ENCODE measurements at regions not wholly inside any gene's neighbourhood (a gene's known extent, or its start where the extent isn't known, plus 50 kb on each side); places are given as distances from the start of the nearest gene placed in this dataset.

DNA sequence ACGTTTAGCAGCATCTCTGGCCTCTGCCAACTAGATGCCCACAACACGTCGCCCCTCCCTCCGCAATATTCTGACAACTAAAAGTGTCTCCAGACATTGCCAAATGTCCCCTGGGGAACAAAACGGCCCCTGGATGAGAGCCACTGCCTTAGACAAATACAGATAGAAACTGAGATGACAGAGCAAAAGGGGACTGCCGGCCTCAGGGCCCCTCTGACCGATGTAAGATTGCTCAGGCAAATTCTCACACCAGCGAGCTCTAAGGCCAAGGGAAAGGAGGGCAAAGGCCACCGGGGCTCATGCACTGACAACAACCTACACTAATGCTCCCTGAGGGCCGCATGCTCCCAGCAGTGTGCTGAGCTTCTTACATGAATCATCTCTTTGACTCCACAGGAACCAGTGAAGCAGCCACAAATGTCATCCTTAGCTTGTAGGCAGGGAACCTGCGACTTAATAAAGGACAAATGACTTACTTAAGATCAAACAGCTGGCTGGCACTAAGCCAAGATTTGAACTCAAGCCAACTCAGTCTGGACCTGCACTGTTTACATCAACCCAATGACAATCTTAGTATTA, 228.5 kb downstream of the TTC32 start:
- no peak for ATAC-seq
- Histone ChIP-seq H3K4me1 (no peaks in the 10 kb centered on the region), H3K27me3 (ENCODE audit: low read depth) (no peaks in the 10 kb centered on the region), H3K27ac (no peak overlapping the region), H3K36me3 (no peaks in the 10 kb centered on the region), H3K9me3 (no peaks in the 10 kb centered on the region), H3K4me3 (no peak overlapping the region)
- intact Hi-C loops (cut with DNase I), result no loop called here
- DNase-seq, result no peak
- TF ChIP-seq, protein P1, sequence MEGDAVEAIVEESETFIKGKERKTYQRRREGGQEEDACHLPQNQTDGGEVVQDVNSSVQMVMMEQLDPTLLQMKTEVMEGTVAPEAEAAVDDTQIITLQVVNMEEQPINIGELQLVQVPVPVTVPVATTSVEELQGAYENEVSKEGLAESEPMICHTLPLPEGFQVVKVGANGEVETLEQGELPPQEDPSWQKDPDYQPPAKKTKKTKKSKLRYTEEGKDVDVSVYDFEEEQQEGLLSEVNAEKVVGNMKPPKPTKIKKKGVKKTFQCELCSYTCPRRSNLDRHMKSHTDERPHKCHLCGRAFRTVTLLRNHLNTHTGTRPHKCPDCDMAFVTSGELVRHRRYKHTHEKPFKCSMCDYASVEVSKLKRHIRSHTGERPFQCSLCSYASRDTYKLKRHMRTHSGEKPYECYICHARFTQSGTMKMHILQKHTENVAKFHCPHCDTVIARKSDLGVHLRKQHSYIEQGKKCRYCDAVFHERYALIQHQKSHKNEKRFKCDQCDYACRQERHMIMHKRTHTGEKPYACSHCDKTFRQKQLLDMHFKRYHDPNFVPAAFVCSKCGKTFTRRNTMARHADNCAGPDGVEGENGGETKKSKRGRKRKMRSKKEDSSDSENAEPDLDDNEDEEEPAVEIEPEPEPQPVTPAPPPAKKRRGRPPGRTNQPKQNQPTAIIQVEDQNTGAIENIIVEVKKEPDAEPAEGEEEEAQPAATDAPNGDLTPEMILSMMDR (IDR thresholded peaks at IDR 0.05), result no peak

DNA sequence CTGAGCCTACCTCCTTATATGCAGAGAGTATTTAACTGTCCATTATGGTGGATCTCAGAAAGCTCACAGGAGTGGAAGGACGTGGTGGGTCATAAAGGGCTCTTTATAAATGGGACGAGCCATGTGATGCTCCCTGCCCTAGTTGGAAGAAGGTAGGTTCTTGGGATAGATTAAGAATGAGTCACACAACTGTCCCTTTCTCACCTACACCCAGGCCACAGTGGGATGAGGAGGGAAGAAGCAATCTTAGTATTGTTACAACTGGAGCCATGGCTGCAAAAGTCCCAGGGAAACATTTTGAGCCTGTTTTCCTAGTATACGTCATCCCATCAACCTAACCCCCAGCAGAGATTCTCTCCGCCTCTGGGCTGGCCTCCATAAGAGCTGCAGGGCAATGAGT, 229.9 kb downstream of the TTC32 start:
- ATAC-seq, result no peak
- H3K27ac ChIP-seq, result no peak overlapping the region
- H3K9me3 ChIP-seq, result no peaks in the 10 kb centered on the region
- H3K36me3 ChIP-seq, result no peaks in the 10 kb centered on the region
- DNase-seq, result no peak
- H3K4me1 ChIP-seq, result no peaks in the 10 kb centered on the region
- no peaks in the 10 kb centered on the region for H3K27me3 ChIP-seq (ENCODE audit: low read depth)
- intact Hi-C loops (cut with DNase I), result no loop called here
- TF ChIP-seq, protein P1 (IDR thresholded peaks at IDR 0.05), result no peak
- no peak overlapping the region for H3K4me3 ChIP-seq

DNA sequence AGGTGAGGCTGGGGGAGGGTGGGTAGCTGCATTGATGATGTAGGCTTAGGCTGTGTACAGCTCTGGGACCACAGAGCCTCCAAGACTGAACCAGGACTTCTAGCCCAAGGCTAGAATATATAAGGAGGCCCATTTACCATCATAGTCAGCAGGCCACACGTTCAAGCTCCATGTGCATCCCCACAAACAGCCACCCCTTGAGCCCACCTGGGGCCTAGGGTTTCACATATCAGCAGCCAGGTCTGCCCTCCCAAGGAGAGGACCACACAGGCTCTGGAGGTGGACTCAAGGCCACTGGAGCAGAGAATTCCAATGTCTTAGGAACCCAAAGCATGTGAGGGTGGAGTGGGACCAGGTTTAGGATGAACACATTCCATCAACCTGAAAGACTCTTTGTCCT, 230.5 kb downstream of the TTC32 start:
- TF ChIP-seq, protein P1 (IDR thresholded peaks at IDR 0.05), result no peak
- no peaks in the 10 kb centered on the region for H3K36me3 ChIP-seq
- no peak for DNase-seq
- no peaks in the 10 kb centered on the region for H3K9me3 ChIP-seq
- no peaks in the 10 kb centered on the region for H3K4me1 ChIP-seq
- ATAC-seq, result no peak
- intact Hi-C loops (cut with DNase I), result no loop called here
- no peaks in the 10 kb centered on the region for H3K27me3 ChIP-seq (ENCODE audit: low read depth)
- no peak overlapping the region for H3K4me3 ChIP-seq
- H3K27ac ChIP-seq, result no peak overlapping the region

GRCh38 chr2:19670303-19670702, 231.5 kb downstream of the TTC32 start:
- H3K27me3 ChIP-seq (ENCODE audit: low read depth), result no peaks in the 10 kb centered on the region
- intact Hi-C loops (cut with DNase I), result no loop called here
- H3K9me3 ChIP-seq, result no peaks in the 10 kb centered on the region
- ATAC-seq, result no peak
- no peak overlapping the region for H3K4me3 ChIP-seq
- no peak overlapping the region for H3K27ac ChIP-seq
- no peaks in the 10 kb centered on the region for H3K36me3 ChIP-seq
- no peak for DNase-seq
- TF ChIP-seq, protein P1 (IDR thresholded peaks at IDR 0.05), result no peak
- H3K4me1 ChIP-seq, result no peaks in the 10 kb centered on the region

- TF ChIP-seq, protein P1 (IDR thresholded peaks at IDR 0.05), result no peak
- DNase-seq (no peak), ATAC-seq (no peak)
- Histone ChIP-seq H3K27me3 (ENCODE audit: low read depth) (no peaks in the 10 kb centered on the region), H3K4me3 (no peak overlapping the region), H3K36me3 (no peaks in the 10 kb centered on the region), H3K4me1 (no peaks in the 10 kb centered on the region), H3K27ac (no peak overlapping the region), H3K9me3 (no peaks in the 10 kb centered on the region)
- intact Hi-C loops (cut with DNase I), result no loop called here
These were observed 232.2 kb downstream of the TTC32 start for GRCh38 chr2:19669559-19669958.

GRCh38 chr2:19669126-19669525, 232.7 kb downstream of the TTC32 start:
- intact Hi-C loops (cut with DNase I), result no loop called here
- no peak for ATAC-seq
- no peak for DNase-seq

More at GRCh38 chr2:19669126-19669525, 232.7 kb downstream of the TTC32 start:
- Histone ChIP-seq H3K4me1 (no peaks in the 10 kb centered on the region), H3K27me3 (ENCODE audit: low read depth) (no peaks in the 10 kb centered on the region), H3K9me3 (no peaks in the 10 kb centered on the region), H3K36me3 (no peaks in the 10 kb centered on the region), H3K27ac (no peak overlapping the region), H3K4me3 (no peak overlapping the region)
- TF ChIP-seq, protein P1 (IDR thresholded peaks at IDR 0.05), result no peak
